ENCODE measurements at regions not wholly inside any gene's neighbourhood (a gene's known extent, or its start where the extent isn't known, plus 50 kb on each side); places are given as distances from the start of the nearest gene placed in this dataset.
"Not testable (repeated sequence)": the region's sequence is repeated elsewhere in the genome, so short reads cannot be mapped to it uniquely, and the experiment has no call there.

DNA sequence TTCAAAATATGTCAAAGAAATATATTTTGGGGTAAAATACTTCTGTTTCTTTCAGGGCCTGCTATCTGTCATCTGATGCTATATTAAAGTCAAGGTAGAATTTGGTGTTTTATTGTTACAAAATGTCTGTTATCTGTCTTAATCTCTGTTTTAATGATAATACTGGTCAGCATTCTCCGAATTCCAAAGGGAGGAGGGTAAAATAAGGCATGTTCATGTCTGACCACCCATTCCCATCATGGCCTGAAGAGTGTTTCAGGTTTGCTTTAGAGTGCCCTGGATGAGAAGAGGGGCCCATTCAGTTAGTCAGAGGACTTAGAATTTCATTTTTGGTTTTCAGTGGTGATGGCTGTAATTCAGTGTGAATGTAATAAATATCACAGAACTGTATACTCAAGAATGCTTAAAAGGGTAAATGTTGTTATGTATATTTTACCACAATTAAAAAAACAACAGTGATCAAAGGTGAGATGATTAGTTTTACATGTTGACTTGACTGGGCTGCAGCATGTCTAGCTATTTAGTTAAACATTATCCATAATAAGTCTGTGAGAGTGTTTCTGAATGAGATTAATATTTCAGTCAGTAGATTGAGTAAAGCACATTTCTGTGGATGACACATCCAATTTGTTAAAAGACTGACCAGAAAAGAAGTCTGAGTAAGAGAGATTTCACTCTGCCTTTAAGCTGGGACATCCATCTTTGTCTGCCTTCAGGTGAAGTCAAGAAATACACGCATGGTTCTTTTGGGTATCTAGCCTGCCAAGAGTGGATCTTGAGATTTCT is 467.9 kb upstream of the SYT4 start:
- no peak for DNase-seq

DNA sequence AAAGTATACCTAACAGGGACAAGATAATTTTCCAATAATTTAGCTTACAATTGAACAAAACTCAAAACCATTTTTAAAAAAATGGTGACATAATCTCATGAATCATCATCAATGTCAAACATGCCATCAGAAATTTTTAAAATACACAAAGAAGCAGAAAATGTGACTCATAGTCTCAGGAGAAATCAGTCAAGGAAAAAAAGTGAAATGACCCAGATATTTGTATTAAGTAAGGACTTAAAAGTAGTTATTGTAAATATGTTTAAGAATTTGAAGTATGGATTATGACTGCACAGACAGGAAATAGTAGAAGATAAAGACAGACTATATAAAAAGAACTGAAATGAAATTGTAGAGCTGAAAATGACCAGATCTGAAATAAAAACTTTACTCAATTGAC is 473.9 kb upstream of the SYT4 start:
- DNase-seq, result no peak

DNA sequence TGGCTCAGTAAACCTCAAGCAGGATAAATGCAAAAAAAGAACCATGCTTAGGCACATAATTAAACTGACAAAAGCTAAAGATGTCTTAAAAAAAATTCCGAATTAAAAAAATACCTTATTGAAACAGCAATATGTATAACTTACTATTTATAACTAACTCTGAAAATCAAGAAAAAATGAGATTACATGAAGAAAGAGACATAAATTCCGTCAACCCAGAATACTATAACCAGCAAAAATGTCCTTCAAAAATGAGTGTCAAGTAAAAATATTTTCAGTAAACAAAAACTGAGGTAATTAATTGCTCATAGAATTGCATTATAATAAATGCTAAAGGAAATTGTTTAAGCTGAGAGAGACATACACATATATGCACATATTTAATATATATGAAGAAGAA is 474.5 kb upstream of the SYT4 start:
- no peak for DNase-seq

DNA sequence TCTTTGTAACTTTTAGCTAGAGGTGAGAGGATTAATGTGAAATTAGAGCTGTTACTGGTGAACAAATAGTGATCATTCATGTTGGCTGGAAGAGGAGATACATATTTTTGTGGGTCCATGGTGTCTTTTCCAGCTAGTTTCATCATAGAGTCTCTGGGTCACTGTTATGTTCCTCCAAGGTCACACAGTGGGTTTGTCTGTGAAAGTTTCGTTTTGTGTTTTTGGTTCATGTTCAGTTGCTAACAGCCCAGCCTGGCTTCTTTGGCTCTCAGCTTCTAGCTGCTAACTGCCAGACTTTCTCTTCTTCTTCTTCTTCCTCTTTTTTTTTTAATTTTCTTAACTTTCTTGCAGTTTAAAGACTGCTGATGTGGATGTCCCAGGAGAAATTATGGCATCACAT is 480.0 kb upstream of the SYT4 start:
- no peak for DNase-seq

DNA sequence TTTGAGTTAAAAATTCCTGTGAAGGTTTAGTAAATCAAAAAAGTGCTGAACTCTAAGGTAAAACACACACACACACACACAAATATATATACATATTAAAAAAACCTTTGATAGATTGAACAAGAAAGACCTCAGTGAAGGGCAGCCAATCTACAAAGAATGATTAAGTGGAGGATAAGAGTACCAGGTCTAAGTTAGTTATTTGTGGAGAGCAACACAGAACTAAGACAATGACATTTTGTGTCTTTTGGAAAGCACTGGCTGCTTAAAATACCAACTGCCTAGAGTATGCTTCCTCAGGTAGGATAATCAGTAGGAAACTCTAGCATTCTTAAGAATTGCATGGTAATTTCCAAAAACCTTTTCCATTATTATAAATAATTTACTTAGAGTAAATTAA is 481.4 kb upstream of the SYT4 start:
- DNase-seq, result no peak

DNA sequence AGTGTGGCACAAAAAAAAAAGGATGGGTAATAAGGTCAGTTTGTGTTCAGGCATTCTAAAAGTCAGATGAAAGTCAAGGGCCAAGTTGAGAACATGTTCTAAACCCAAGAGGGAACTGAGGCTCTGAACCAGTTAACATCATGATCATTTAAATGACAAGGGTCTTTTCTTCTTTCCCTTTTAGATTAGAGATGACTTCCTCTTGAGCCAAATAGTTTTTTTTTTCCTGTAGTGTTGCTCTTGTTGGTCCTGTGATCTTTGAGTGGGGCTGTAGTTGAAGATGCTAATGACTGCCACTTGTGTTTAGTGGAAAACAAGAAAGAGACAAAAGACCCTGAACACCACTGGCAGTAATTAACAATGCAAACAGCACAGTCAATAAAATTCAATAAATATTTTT is 482.7 kb upstream of the SYT4 start:
- no peak for DNase-seq

DNA sequence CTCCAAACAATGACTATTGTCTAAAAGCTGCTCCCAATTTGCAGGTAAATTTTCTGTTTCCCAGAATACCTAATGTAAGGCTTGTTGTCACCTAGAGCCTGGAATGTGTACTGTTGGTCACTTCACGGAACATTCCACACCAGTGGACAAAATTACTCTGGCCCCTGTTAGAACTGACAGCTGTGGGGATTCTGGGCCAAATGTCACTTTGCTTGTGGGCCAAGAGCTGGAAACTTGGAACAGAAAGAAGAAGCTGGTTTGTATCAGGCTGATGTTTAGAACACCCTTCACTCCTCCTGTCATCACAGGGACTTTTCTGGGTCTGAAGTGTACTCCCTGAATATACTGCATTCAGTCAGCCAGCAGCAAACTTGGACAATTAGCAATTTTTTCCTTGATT is 495.6 kb upstream of the SYT4 start:
- DNase-seq, result no peak

DNA sequence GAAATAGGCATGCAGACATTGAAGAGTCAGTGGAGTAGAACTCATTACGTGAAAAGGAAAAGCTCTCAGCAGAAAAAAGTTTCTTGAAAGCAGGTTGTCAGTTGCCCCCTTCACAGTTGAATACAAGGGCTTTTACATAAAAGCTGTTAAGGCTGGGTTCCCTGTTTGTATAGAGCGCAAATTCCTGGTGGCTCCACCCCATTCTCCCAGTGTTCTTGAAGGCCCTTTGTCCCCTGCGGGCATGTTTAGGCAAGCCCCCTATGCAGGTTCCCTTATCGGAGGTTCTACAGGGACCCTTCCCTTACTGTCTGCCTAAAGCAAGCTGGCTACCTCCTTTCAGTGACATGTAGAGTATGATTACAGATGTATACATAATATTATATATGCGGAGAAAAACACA is 497.2 kb upstream of the SYT4 start:
- no peak for DNase-seq

DNA sequence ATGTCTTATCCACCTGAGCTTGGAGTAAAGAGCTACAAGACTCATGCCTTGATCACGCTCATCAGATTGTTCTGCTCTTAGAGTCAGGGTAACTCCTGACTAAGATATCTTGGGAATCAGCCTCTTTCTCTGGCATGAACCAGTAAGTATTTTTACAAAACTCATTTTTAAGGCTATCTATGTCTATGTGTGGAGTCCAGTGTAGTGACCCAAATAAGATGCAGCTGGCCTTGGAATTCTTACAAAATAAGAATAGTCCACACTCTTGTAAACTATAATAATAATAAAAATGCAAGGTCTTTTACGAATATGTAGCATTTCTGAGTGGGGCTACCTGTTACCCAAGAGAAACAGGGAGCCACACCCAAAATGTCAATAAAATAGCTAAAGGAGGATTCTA is 498.3 kb upstream of the SYT4 start:
- DNase-seq, result no peak

DNA sequence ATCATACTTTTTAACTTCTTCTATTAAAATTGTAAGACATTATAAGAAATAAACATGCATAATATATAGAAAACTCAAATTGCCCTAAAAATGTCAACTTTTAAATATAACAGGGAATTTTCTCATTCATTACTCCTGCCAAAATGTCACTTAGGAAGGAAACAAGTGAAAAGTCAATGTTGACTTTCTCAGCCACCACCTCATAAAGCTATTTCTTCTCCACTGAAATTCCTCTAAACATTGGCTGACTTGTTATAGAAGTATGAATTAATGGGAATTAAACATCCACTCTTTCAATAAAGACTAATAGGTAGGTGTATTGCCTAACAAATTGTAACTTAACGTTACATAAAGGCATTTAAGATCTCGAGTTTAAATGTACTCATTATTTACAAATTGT is 499.7 kb upstream of the SYT4 start:
- DNase-seq, result no peak

DNA sequence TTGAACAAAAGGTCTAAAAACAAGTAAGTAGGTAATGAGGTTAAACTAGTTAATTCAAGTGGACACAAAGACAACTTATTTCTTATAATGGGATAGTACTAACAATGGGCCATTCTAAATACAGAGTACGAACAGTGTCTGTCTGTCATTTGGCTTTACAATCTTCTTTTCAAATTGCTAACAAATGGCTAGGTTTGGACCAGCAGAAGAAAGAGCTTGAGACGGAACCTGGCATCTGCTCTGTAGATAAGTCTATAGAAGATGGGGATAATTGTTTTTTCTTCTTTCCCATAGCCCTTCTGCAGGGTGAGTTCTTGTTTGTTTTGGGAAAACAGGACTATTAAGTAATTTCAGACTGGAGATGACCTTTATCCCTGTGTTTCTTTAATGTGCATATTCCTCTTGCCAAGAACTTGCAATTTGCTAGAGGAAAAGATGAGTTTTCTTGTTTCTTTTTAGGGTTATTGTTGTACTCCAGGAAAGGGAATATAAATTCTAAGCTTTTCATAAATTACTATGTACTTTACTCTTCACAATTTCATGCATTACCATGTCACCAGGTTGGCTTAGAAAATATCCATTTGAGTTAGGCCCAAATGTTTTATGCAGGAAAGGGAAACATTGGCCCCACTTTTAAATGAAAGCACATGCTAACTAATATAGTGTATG is 500.5 kb upstream of the SYT4 start:
- no peak for DNase-seq

DNA sequence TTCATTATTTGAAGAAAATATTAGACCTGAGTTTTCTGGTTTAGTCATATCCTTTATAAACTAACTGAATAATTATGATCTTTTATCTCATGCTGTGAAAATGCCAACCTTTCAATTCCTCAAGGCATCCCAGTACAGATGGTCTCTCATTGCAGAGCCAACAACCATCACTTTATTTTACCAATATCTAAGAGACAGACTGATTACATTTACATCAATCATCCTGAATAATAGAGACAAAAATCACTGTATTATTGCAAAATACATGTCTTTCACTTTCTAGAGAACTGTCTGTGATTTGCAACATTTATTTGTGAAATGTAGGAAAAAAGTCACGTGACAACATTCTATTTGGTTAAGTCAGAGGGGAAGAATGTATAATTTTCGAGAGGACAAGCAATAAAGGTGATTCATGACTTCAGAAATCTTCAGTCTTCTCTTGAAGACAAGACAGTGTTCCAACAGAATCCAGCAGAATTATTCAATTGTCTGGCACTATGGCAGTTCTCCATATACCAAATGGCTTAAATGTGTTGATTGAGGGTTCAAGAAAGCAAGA is 503.6 kb upstream of the SYT4 start:
- DNase-seq, result no peak

DNA sequence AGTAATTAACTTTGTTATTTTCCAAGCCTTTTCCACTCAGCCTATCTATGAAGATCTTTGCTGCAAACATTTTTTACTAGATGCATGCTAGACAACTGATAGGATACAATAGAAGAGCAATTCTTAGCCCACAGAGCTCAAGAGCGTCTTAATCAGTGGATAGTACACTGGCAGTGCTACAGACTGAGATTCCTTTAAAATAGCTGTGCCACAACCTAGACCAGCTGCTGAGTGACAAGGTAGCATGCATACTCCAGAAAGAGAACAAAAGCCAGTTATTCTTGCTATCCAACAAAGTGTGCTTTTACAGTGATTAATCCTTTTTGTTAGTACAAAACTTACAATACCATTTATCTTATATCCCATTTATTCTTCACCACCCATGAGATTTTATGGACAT is 507.9 kb upstream of the SYT4 start:
- no peak for DNase-seq

DNA sequence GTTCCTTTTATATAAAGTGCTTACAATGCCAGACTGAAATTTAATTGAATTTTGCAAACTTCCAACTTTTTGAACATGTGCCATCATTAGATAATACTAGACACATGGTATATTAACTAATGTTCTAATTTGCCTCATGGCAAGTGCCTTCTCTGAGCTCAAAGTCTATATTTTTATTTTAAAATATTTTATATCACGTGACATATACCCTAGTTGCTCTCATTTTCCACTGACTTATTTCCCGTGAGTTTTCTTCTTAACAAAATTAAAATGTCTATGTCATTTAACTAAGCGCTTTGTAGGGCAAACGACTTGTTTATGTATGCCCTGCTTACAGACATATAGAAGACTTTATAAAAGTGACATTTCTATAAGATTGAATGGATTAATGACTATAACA is 509.6 kb upstream of the SYT4 start:
- DNase-seq, result no peak

DNA sequence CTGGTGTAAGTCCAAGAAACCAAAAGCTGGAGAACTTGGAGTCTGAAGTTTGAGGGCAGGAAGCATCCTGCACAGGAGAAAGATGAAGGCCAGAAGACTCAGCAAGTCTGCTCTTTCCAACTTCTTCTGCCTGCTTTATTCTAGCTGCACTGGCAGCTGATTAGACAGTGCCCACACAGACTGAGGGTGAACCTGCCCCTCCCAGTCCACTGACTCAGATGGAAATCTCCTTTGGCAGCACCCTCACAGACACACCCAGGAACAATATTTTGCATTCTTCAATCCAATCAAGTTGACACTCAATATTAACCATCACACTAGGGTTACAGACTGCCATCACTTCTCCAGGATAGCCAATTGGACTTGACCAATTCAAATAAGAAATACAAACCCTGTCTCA is 510.4 kb upstream of the SYT4 start:
- not testable (repeated sequence) for DNase-seq

DNA sequence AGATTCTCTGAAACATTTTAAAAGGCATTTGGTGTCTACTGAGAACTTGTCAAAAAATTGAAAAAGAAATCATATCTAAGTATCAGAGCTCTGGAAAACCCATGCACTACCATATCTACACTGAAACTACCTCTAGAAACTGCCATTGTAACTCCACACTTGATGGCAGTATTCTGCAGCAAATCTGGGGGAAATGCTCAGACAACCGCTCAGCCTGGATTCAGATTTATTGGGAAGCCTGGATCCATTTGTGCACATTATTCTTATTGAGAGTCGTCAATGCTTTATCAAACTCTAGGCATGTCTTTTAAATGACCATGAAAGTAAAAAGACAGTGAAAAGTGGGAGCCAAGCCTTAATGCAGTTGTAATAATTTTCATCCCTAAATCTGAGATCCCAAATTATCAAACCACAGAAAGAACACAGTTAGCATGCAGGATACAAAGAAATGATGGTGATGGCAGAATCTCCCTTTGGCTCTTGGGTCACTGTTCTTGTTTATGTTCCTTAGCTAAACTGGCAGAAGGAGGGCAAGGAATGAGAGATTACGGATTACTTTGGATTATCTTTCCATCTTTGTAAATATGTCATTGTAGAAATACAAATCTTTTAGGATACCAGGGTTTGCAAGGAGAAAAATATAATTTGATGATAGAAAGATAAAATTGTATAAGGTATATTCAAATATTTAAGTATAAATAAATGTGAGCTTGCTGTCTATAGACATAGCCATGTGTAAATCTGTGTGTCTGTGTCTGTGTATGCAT is 512.1 kb upstream of the SYT4 start:
- DNase-seq, result no peak

DNA sequence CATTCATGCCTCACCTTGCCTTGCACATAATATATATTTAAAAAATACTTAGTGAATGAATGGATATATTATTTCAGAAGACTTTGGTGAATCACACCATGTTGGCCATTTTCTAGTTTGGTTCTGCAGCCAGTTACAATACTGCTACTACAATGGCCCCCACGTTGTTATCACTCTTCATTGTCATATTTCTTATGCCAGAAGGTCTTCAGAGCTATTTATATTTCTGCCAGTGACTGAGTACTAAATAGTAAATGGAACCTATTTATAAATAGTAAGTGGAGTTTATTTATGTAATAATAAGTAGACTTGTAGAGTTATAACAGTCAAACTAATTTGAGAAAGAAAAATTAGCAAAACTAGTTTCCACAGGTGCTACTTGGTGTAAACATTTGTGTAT is 516.6 kb upstream of the SYT4 start:
- no peak for DNase-seq

DNA sequence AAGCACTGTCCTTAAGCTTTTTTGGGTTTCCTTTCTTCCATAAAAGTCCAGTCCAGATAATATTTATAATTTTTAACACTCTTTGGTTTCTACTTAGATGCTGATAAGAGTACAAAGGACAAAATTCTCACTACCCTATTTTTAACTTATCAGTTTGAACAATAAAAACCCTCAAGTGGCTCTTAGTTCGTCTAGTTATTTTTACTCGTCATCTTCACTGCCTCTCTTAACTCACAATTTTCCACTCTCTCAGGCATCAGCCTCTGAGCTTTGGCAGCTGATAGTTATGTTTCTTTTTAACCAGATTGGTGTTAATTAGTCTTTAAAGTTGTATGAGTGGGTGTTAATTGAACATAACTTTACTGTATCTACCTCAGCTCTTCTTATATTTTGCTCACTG is 517.1 kb upstream of the SYT4 start:
- no peak for DNase-seq

DNA sequence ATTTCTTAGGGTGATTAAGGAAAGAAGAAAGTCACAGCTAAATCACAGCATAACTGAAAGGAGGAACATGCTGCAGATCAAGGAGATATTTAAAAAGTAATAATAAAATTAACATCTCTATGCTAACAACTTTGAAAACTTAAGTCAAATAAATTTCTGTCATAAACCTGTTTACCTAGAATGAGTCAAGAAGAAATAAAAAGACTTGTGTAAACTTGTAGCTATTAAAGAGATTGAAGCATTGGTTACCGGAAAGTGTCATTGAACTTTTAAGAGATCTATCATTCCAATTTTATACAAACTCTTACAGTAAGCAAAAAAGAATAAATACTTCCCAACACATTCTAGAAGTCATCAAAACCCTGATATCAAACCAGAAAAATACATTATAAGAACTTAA is 520.1 kb upstream of the SYT4 start:
- DNase-seq, result no peak

DNA sequence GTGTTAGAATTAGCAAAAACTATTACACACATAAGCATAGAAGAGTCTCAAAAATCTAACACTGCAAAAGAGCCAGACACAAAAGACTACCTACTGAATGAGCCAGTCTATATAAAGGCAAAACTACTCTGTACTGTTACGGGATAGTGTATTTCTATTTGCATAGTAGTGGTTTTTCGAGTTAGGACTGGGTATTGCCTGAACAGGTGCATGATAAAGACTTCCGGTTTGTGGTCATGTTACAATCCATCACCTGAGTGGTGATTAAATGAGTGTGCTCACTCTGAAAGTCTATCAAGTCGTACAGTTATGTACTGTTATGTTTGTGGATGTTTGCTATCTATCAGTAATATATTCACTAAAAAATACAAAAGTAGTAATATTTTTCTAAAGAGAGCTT is 523.3 kb upstream of the SYT4 start:
- DNase-seq, result no peak

DNA sequence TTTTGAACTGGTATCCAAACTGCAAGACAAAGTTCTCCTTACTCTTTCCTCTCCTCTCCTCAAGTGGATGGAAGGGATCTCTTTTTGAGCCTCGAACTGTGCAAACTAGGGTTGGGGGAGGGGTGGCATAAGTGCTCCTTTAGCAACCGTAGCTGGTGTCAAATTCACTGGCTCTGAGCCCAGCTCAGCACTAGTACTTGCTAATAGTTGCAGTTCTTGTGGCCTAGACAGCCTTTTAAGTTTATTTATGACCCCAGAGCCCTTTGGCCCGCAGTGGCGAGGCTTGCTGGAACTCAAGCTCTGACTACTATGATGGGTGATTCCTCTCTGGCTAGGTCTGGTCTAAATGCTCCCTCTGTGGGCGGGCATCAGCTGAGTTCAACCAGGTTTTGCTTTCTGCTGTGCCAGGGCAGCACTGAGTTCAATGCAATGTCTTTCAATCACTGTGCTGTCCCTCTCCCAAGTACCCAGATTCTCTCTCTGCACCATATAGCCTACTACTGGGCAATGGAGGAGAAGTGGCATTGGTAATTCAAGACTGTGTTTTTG is 528.4 kb upstream of the SYT4 start:
- no peak for DNase-seq

DNA sequence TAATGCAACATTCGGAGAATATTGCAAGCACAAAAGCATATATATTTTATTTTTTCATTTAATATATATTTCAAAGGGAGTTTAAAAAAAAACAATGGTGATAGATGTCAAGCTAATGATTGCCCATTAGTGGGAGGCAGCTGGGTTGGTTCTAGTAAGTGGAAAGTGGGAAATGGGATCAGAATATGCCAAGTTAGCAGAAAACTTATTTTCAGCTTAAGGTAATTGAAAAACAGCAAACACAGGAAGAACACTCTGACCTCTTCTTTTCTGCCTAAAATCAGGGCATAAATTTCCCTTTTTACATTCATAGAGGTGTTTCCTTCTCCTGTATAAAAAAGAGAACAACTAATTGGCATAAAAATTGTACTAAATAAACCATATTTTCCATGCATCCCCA is 535.3 kb upstream of the SYT4 start:
- no peak for DNase-seq

DNA sequence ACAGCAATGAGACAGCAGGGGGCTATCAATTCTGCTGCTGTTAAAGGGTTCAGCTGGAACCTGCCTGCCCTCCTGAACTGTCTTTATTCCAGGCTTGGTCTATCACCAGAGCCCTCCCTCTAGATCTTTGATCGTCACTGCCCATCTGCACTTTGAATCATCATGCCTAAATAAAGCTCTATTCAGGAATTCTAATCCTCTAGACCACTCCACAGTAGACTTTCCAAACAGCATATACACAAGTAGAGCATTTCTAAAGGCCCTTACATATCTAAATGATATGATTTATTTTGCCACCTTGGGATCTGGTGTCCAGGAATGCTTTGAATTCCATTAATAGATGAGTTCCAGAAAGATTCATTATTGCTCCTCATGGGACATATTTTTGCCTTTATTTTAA is 542.1 kb upstream of the SYT4 start:
- DNase-seq, result no peak

DNA sequence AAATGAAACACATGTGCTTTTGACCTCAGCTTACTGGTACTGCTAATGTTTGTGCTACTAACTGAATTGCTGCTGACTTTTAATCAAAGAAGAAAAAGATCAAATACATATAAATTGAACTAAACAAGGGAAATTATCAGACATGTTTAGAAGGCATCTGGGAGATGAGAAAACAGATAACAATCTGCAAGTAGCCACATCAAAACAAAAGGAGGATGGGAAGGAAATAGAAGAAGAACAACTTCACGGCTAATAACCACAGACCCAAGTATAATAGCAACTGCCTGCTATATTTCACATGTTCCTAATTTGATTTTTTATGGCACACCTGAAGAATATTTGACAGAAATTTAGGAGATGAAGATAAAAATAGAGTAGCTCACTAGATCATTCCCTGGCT is 542.6 kb upstream of the SYT4 start:
- no peak for DNase-seq
